GM19239 (cell line): ENCODE measurements at regions not wholly inside any gene's neighbourhood (a gene's known extent, or its start where the extent isn't known, plus 50 kb on each side); places are given as distances from the start of the nearest gene placed in this dataset.
"Not testable (repeated sequence)": the region's sequence is repeated elsewhere in the genome, so short reads cannot be mapped to it uniquely, and the experiment has no call there.

ENCODE experiments used
- DNase-seq: peaks from one replicate; pipeline ENCODE4 v3.0.0; 2011; ENCODE audit warnings: low spot score; ENCODE audit not compliant: insufficient read length
- FAIRE-seq: peaks from 2 replicates; lab custom pipeline; 2011; peaks lifted over from hg19 to GRCh38; lab: Jason Lieb, UNC

- FAIRE-seq: peak; percentile 23
- DNase-seq: no peak
Observed at GRCh38 chr10:30738416-30738815, 108.9 kb upstream of the LYZL2 start.

DNA sequence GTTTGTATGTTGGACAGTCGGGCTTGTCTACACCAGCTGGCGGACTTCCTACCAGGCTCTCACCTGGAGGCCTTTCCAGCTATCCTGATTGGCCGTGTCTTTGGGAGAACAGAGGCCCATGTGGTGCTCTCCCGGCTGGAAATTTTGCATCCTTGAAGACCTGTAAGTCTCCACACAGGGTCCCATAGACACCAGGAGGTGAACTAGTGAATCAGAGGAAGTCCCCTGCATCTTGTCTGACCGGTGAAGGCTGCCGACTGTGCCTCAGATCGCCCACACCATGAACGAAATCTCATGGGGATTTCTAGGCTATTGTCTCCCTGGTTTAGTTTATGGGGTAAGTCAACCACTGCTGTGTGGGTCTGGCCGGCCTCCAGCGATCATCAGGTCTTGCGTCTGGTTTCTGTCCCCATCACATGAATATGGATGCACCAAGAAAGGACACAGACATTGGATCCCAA lies 108.4 kb upstream of the LYZL2 start:
- DNase-seq (no peak), FAIRE-seq (peak; percentile 68)

DNA sequence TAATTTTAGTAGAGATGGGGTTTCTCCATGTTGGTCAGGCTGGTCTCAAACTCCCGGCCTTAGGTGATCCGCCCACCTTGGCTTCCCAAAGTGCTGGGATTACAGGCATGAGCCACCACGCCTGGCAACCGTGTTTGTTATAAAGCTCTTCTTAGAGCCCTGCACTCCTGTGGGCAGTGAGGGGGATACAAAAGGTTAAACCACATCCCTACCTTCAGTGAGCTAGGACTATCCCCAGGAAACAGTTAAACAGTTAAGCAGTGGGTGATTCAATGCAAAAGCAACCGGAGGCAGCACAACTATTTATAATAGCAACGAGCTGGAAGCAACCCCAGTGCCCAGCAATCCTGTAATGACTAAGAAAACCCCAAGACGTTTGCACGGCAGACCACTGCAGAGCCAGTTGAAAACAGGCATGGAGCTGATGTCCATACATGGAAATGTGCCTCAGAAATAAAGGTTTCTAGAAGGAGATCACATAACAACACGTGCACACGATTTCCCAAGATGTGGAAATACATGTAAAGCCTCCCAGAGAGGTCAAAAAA lies 107.2 kb upstream of the LYZL2 start:
- FAIRE-seq (peak; percentile 85), DNase-seq (no peak)

- FAIRE-seq (no peak), DNase-seq (no peak)
Observed at GRCh38 chr10:30734901-30735300, 105.3 kb upstream of the LYZL2 start.

GRCh38 chr10:30732671-30733070 lies 103.1 kb upstream of the LYZL2 start:
- DNase-seq (no peak), FAIRE-seq (no peak)

DNA sequence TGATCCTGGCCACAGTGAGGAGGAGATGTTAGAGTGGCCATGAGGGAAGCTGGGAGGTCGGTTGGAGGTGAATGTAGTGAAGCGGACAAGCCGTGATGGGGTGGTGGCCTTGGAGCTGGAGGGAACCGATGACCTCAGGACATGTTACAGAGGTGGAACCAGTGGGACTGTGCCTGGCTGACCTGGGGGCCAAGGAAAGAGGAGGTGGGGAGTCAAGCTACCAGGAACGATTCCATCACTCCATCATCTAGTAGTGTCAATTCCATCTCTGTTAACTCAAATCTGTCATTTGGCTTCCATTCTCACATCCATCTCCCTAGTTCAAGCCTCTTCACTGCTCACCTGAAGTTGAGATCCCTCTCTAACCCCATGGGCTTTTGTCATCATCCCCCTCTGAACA lies 102.4 kb upstream of the LYZL2 start:
- FAIRE-seq: no peak
- DNase-seq: no peak

DNA sequence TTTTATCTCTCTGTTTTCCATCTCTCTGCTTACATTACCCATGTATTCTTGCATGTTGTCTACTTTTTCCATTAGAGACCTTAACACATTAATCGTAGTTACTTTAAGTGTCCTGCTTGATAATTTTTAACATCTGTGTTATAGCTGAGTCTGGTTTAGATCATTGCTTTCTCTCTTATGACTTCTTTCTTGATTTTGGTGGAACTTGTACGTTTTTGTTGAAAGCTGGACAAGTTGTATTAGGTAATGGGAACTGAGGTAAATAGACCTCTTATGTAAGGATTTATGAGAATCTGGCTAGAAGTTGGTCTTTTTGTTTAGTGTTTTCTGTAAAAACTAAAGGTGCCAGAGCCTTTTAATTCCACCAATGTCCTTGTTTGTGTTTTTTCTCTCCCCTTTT lies 100.8 kb upstream of the LYZL2 start:
- FAIRE-seq (no peak), DNase-seq (no peak)

- FAIRE-seq (no peak), DNase-seq (no peak)
Observed at GRCh38 chr10:30728766-30729165, 99.2 kb upstream of the LYZL2 start.

DNA sequence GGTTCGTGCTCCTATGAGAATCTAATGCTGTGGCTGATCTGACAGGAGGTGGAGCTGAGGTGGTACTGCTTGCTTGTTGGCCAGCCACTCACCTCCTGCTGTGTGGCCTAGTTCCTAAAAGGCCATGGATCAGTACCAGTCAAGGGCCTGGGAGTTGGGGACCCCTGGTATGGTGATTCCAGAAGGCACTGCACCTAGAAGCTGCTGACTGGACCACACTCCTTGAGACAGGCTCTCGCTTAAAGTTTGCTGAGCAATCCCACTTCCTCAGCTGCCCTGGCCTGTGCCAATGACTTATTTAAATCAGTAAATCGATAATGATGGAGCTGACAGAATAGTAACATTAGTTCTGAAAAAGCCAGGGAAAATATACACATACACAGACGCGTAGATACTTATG lies 98.6 kb upstream of the LYZL2 start:
- DNase-seq: no peak
- FAIRE-seq: no peak

DNA sequence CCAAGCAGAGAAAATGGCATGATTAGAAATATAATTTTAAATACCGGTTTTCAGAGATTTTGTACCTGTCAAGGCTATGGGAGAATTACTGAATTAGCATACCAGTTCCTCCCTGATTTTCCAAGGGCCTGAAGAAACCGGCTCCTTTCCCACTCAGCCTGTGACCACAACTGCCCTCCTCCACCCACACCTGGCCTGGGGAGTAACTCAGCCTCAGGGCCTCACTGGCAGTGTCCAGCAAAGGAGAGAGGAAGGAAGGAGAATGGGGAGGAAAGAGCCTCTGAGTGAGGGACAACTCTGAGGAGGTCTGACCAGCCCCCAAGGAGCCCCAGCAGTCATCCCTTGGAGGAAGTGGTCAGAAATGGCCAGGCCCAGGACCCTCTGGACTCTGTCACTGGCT lies 98.0 kb upstream of the LYZL2 start:
- DNase-seq: no peak

GRCh38 chr10:30726783-30727414 lies 97.3 kb upstream of the LYZL2 start:
- not testable (repeated sequence) for DNase-seq
- peak; percentile 98 for FAIRE-seq

More for the DNA sequence above, 98.0 kb upstream of the LYZL2 start:
- FAIRE-seq: no peak

- FAIRE-seq: no peak
- DNase-seq: no peak
Observed at GRCh38 chr10:30725661-30726060, 96.1 kb upstream of the LYZL2 start.

DNA sequence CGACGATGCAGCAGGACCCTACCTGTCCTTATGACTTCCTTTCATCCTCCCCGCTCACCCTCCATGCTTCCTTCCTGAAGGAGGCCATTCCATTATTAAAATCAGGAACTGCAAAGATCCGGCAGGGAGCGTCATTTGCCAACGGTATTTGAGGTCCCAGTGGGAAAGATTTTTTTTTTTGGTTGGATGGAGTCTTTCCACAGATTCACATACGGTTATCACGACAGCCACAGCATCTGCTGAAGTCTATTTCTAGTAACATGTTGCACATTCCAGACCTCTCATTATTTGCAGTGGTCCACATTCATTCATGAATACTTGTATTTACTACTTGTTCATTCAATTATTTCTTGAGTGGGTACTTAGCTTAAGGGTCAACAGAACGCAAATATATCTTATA lies 94.7 kb upstream of the LYZL2 start:
- FAIRE-seq (no peak), DNase-seq (no peak)

- FAIRE-seq (no peak), DNase-seq (no peak)
Observed at GRCh38 chr10:30722956-30723620, 93.5 kb upstream of the LYZL2 start.

- no peak for DNase-seq
- FAIRE-seq: no peak
Observed at GRCh38 chr10:30719832-30720231, 90.3 kb upstream of the LYZL2 start.

- FAIRE-seq (no peak), DNase-seq (no peak)
Observed at GRCh38 chr10:30709700-30710358, 80.3 kb upstream of the LYZL2 start.

DNA sequence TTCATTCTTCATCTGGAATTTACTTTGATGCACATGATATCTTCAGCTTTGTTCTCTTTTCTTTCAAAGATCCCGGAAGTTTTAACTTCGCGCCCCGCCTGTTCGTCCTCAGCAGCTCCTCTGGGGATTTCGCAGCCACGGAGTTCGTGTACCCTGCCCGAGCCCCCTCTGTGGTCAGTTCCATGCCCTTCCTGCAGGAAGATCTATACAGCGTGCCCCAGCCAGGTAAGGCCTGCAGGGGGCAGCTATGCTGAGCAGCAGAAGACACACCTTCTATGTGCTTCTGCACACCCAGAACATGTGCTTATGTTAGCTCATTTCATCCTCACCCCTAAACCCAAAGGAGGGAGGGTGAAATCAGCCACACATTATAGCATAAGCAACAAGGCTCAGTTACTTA lies 79.7 kb upstream of the LYZL2 start:
- FAIRE-seq (no peak), DNase-seq (no peak)

GRCh38 chr10:30708234-30708633 lies 78.7 kb upstream of the LYZL2 start:
- FAIRE-seq: no peak

DNA sequence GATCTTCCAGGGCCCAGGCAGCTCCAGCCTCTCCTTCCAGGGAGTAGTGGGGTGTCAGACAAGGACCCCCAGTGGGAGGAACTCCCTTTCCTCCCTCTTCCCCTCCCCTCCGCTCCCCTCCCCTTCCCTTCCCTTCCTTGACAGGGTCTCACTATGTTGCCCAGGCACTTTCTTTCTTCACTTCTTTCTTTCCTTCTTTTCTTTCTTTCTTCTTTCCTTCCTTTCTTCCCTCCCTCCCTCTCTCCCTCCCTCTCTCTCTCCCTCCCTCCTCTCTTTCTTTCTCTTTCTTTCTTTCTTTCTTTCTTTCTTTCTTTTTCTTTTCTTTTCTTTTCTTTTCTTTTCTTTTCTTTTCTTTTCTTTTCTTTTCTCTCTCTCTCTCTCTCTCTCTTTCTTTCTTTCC lies 76.6 kb upstream of the LYZL2 start:
- not testable (repeated sequence) for FAIRE-seq

More at GRCh38 chr10:30708234-30708633, 78.7 kb upstream of the LYZL2 start:
- no peak for DNase-seq

GRCh38 chr10:30705625-30706149 lies 76.1 kb upstream of the LYZL2 start:
- FAIRE-seq (peak; percentile 96), DNase-seq (no peak)

More for the DNA sequence above, 76.6 kb upstream of the LYZL2 start:
- not testable (repeated sequence) for DNase-seq

- DNase-seq: no peak
- no peak for FAIRE-seq
Observed at GRCh38 chr10:30705101-30705624, 75.6 kb upstream of the LYZL2 start.
